Amniotic stem cell (primary cell): ENCODE measurements at regions not wholly inside any gene's neighbourhood (a gene's known extent, or its start where the extent isn't known, plus 50 kb on each side); places are given as distances from the start of the nearest gene placed in this dataset.
"Not testable (repeated sequence)": the region's sequence is repeated elsewhere in the genome, so short reads cannot be mapped to it uniquely, and the experiment has no call there.

Experiments used
- DNase-seq: peaks from one replicate; lab custom pipeline; 2025; lab: John Stamatoyannopoulos, UW

DNA sequence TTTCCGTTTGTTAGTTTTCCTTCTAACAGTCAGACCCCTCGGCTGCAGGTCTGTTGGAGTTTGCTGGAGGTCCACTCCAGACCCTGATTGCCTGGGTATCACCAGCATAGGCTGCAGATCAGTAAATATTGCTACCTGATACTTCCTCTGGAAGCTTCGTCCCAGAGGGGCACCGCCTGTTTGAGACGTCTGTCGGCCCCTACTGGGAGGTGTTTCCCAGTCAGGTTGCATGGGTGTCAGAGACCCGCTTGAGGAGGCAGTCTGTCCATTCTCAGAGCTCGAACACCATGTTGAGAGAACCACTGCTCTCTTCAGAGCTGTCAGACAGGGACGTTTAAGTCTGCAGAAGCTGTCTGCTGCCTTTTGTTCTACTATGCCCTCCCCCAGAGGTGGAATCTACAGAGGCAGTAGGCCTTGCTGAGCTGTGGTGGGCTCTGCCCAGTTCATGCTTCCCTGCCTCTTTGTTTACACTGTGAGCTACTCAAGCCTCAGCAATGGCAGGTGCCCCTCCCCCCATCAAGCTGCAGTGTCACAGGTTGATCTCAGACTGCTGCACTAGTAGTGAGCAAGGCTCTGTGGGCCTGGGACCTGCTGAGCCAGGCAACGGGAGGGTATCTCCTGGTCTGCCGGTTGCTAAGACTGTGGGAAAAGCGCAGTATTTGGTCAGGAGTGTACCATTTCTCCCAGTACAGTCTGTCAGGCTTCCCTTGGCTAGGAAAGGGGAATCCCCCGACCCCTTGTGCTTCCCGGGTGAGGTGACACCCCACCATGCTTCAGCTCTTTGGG, 74.4 kb upstream of the TOP3B start:
- DNase-seq: not testable (repeated sequence)

DNA sequence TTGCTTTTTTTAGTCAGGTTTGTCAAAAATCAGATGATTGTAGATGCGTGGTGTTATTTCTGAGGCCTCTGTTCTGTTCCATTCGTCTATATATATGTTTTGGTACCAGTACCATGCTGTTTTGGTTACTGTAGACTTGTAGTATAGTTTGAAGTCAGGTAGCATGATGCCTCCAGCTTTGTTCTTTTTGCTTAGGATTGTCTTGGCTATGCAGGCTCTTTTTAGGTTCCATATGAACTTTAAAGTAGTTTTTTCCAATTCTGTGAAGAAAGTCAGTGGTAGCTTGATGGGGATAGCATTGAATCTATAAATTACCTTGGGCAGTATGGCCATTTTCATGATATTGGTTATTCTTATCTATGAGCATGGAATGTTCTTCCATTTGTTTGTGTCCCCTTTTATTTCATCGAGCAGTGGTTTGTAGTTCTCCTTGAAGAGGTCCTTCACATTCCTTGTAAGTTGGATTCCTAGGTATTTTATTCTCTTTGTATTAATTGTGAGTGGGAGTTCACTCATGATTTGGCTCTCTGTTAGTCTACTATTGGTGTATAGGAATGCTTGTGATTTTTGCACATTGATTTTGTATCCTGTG, 70.1 kb upstream of the TOP3B start:
- DNase-seq: not testable (repeated sequence)

DNA sequence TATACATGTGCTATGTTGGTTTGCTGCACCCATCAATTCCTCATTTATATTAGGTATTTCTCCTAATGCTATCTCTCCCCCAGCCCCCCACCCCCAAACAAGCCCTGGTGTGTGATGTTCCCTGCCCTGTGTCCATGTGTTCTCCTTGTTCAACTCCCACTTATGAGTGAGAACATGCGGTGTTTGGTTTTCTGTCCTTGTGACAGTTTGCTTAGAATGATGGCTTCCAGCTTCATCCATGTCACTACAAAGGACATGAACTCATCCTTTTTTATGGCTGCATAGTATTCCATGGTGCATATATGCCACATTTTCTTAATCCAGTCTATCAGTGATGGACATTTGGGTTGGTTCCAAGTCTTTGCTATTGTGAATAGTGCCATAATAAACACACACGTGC, 68.4 kb upstream of the TOP3B start:
- DNase-seq: not testable (repeated sequence)

- DNase-seq: no peak
Observed at GRCh38 chr22:22050141-22050775, 67.7 kb upstream of the TOP3B start.

GRCh38 chr22:22049684-22050083, 67.1 kb upstream of the TOP3B start:
- no peak for DNase-seq

DNA sequence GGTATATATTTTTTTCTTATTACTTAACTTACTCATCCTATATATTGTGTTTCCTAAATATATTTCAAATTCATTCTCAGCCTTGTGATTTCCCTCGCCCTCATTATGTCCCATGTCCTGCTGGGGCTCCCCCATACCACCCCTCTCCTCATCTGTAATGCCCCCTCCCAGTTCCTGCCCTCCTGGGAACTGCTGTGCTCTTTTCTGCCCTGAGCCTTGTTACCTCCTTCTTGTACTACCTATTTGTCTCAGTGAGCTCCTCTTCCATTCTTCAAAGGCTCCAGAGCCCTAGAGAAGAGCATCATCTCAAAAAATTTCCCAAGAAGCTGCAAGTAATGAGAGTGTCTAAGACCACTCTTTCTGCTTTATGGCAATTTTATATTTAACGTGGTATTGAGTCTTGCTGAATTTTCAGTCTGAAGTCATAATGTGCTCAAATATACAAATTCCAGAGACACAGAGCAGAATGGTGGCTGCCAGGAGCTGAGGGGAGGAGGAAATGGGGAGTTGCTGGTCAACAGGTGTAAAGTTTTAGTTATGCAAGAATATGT, 66.5 kb upstream of the TOP3B start:
- no peak for DNase-seq

- no peak for DNase-seq
Observed at GRCh38 chr22:22048318-22048942, 65.8 kb upstream of the TOP3B start.

- DNase-seq: no peak
Observed at GRCh38 chr22:22047776-22048175, 65.2 kb upstream of the TOP3B start.

- no peak for DNase-seq
Observed at GRCh38 chr22:22047266-22047665, 64.7 kb upstream of the TOP3B start.

DNA sequence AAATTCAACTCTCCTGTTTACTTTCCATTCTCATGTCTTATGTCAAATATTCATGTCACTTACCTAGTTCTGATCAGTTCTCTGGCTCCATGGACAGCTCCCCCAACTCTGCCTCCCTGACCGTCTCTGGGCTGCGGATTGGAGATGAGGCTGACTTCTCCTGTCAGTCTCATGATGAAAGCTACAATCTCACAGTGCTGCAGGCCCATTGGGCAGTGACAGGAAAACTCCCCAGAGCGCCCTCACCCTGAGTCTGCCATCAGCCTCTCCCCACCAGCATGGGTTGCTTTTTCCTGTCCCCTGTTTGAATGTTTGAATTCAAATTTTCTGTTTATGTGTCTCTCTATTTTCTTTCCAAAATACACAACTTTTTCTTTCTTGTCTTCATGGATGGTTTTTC, 63.8 kb upstream of the TOP3B start:
- DNase-seq: no peak

- no peak for DNase-seq
Observed at GRCh38 chr22:22045571-22046335, 63.2 kb upstream of the TOP3B start.

DNA sequence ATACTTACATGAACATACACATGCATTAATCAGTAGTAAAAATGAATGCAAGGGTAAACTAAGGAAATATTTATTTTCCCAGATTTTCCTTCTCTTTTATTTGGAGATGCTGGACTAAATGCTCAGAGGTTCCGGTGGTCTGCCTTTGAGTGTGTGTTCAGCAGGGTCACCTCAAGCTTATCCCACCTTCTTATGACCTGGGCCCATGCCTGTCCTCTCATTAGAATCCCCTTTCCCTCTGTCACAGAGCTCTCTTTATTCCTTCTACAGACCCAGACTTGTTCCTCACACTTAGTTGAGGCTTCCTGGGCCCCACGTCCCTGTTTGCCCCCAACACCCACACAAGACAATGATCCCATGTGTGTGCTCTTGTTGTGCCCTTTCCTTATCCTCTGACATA, 61.6 kb upstream of the TOP3B start:
- no peak for DNase-seq

DNA sequence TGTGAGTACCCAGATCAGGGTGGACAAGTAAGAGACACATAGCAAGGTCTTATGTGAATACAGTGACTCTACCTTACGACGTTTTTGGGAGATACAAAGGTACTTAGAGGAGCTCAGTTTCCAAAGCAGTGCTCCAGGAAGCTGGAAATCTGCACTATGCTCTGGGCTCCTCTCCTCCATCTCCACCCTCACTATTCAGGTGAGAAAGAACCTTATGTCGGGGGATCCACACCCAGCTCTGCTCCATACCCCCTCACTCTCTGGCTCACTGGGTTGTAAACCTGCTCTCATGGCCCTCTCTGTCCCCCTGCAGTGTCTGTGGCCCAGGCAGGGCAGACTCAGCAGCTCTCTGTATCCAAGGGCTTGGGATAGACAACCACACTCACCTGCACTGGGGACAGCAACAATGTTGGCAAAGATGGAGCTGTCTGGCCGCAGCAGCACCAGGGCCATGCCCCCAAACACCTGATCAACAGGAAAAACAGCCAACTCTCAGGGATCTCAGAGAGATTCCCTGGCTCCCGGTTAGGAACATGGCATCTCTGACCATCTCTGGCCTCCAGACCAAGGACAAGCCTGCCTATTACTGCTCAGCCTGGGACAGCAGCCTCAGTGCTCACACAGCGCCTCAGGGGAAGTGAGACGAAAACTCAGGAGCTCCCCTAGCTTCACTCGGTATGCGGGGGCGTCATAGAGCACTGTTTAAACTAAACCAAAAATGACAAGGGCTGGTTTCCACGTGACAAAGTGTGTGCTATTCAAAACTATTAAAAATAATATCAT, 60.9 kb upstream of the TOP3B start:
- no peak for DNase-seq

GRCh38 chr22:22042599-22043295, 60.2 kb upstream of the TOP3B start:
- no peak for DNase-seq

- DNase-seq: no peak
Observed at GRCh38 chr22:22042009-22042408, 59.4 kb upstream of the TOP3B start.

- no peak for DNase-seq
Observed at GRCh38 chr22:22040908-22041307, 58.3 kb upstream of the TOP3B start.

GRCh38 chr22:22040472-22040871, 57.9 kb upstream of the TOP3B start:
- DNase-seq: no peak

- DNase-seq: no peak
Observed at GRCh38 chr22:22039286-22040074, 56.9 kb upstream of the TOP3B start.

GRCh38 chr22:22038178-22038880, 55.7 kb upstream of the TOP3B start:
- no peak for DNase-seq
